Mammary epithelial cell (primary cell): ENCODE measurements at regions not wholly inside any gene's neighbourhood (a gene's known extent, or its start where the extent isn't known, plus 50 kb on each side); places are given as distances from the start of the nearest gene placed in this dataset.

ENCODE experiments used
- CTCF ChIP-seq, 2 donors: IDR thresholded peaks in 1 of 2; conservative IDR thresholded peaks in 1 of 2; 2 replicates each; pipeline ENCODE4 v1.5.1; 2011 to 2012; ENCODE audit warnings: inconsistent platforms in 2 of 2, low read length in 2 of 2, mild to moderate bottlenecking in 2 of 2, control low read depth in 1 of 2, low read depth in 1 of 2; ENCODE audit not compliant: insufficient read depth in 1 of 2; ENCODE audit errors: extremely low read depth in 1 of 2
- EZH2 ChIP-seq: IDR thresholded peaks from 2 replicates; pipeline ENCODE4 v1.6.1; 2012; ENCODE audit warnings: low read length, inconsistent platforms, borderline replicate concordance

- TF ChIP-seq CTCF (conservative IDR thresholded peaks at IDR 0.05 in 1 of 2, IDR thresholded peaks at IDR 0.05 in 1 of 2; ENCODE audit: extremely low read depth in 1 of 2, insufficient read depth in 1 of 2, low read depth in 1 of 2, low read length in 2 of 2) (no peak), EZH2 (no peak)
Observed at GRCh38 chr7:79598351-79598750, 144.9 kb upstream of the MAGI2 start.
